GM21576 (cell line): ENCODE measurements at regions not wholly inside any gene's neighbourhood (a gene's known extent, or its start where the extent isn't known, plus 50 kb on each side); places are given as distances from the start of the nearest gene placed in this dataset.

Source experiments
- ATAC-seq: cut with Tn5 transposase; IDR thresholded peaks from one replicate; pipeline ENCODE4 v1.9.1; 2021; ENCODE audit warnings: mild to moderate bottlenecking, moderate library complexity; ENCODE audit not compliant: unreplicated experiment

DNA sequence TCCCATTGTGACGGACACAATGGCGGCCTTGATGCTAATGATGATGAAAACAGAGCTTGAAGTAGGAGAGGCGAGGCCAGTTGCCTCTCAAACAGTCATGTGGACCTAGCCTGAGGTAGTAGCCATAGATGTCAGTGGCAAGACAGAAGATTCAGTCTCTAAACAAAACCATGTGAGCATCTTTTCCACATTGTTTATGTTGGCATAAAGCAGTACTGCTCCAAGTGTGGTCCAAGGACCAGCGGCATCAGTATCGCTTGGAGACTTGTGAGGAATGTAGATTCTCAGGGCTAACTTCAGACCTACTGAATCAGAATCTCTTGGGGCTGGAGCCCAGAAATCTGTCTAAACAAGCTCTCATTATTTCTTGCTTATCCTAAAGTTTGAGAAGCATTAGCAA, 312.8 kb upstream of the JAG1 start:
- ATAC-seq = no peak

DNA sequence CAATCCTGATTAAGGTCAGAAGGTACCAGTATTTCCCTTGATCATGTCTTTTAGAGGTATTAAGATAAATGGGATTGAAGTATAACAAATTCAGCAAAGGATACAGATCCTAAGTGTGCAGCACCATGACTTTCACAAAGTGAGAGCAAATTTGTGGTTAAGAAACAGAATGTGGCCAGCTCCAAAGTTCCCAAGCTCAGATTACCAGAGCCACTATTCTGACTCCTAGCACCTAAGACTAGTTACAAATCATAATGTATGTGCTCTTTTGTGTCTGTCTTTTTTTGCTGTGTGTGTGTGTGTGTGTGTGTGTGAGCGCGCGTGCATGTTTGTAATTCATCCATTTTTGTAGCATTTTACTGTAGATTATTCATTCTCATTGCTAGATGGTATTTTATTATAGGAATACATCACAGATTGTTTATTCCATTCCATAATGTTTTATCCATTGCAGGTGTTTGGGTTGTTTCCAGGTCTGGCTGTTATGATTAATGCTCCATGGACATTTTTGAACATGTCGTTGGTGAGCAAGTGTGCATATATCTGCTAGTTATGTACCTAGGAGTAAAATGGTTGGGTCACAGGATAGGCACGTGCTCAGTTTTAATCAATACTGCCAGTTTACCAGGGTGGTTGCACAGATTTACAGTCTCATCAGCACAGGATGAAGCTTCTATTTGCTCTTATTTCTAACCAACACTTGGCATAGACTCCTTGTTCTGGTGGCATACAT, 314.0 kb upstream of the JAG1 start:
- no peak for ATAC-seq

DNA sequence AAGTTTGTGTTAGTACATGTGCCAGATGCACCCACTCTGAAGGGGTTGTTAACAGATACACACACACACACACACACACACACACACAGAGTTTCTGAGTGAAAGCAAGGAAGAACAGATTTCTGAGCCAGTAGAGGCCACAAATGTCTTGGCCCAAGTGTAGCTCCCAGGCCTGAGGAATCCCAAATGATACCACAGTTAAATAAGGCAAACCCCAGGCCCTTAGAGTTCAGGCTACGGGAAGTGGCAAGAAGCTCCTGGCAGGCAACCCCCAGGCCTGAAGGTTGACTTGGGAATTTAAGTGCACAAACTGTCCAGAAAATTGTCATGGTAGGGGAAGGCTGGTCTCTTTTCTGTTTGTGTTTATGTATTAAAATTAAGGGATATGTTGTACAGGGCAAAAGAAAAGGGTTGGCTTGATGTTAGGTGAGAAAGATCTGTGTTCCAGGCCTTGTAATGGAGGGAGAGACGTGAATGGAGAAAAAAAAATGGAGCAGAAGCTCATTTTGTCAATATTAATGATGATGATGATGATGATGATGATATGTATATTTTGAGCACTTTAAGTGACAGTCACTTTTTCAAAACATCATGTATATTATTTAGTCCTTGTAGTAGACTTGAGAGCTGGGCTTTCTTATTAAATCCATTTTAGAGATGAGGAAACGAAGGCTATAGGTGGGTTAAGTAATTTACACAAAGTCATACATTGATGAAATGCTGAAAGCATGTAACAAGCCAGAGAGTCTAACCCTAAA, 317.0 kb upstream of the JAG1 start:
- ATAC-seq = no peak

DNA sequence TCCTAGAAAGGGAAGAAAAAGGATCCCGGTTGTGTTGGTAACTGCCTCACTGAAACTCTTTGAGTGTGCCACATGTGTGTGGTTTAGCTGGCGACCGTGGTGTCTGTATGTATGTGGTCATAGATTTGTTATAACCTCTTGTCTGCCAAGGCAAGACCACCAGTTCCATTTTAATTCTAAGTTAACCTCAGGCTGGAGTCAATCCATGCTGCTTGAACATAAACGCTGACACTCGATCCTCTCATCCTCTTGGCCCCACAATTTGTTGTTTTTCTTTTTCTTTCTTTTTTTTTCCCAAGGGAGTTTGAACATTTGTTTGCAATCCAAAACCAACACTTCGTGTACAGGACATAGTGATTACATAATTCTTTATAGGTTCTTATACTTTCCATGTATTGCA, 318.9 kb upstream of the JAG1 start:
- no peak for ATAC-seq

GRCh38 chr20:10994991-10995700, 321.3 kb upstream of the JAG1 start:
- no peak for ATAC-seq

DNA sequence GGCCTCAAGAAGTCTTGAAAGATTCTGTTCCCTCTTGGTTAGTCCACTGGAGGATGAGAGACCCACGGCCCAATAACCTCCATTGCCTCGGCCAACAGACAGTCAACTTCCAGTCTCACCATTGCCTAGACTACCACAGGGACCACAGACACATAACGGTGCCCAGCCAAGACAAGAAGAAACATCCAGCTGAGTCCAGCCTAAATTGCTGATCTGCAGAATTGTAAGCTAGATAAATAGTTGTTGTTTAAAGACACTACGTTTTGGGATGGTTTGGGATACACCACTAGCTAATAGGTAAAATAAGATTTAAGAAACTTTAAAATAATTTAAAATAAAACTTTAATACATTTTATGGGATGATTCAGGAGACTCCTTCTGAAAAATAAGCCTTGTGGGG, 324.7 kb upstream of the JAG1 start:
- no peak for ATAC-seq

GRCh38 chr20:11000416-11000815, 326.6 kb upstream of the JAG1 start:
- ATAC-seq = no peak

DNA sequence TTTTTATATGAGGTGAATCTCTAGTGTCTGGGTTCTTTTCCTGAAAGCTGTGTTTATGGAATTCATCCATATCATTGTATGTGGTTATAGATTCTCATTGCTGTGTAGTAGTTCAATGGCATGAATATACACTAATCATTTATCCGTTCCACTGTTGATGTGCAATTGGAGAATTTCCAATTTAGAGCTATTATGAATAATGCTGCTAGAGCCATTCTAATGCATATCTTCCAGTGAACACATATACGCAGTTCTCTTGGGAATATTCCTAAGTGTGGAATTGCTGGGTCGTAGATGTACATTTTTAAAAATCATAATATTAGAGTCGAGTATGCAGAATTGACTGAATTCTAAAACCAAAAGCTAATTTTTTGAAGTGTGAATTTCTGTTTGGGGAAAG, 327.5 kb upstream of the JAG1 start:
- no peak for ATAC-seq

DNA sequence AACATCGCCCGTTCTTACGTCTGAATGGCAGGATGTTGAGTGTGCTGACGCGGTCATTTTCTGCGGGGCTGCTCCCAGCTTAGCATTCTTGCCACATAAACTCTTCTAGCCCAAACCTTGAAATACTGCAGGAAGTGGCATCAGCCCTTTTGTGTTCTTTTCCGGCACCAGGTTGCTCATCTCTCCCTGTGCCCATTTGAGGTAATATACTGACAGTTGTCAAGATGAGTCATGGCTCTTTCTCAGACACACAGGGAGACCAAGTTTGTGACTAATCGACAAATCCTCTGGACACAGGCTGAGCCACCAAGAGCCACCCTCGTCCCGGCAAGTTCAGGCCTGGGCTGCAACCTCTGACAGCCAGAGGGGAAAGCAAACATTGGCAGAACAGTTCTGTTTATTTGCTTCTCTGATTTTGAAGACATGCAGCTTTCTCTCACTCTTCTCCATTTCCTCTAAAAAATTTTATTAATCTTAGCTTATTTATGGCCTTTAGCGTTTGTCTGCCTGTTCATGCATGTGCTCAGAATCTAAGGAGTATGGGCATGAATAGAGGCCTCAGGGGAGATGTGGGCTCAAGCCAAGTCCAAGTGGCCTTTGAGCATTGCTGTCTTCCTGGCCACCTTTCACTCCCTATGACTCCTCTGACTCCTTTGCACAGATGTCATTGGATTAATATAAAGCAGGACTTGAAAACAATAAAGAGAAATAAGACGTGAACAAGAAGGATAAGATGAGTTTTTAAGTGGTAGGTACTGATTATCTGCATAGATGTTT, 328.2 kb upstream of the JAG1 start:
- ATAC-seq = no peak

DNA sequence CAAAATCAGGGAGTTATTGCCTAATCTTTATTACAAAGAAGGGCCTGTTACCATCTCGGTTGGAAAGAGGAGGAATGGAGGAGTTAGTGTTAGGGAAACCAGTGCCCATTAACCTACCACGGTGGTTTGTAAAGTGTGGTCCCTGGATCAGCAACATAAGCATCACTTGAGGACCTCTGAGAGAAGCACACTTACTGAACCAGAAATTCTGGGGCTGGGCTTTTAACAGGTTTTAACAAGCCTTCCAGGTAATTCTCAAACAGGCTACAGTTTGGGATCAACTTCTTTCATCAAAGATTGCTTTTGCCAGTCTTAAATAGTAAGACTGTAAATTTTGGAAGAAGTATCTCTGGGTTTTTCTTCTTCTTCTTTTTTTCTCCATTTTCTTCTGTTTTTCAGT, 329.5 kb upstream of the JAG1 start:
- ATAC-seq = no peak

DNA sequence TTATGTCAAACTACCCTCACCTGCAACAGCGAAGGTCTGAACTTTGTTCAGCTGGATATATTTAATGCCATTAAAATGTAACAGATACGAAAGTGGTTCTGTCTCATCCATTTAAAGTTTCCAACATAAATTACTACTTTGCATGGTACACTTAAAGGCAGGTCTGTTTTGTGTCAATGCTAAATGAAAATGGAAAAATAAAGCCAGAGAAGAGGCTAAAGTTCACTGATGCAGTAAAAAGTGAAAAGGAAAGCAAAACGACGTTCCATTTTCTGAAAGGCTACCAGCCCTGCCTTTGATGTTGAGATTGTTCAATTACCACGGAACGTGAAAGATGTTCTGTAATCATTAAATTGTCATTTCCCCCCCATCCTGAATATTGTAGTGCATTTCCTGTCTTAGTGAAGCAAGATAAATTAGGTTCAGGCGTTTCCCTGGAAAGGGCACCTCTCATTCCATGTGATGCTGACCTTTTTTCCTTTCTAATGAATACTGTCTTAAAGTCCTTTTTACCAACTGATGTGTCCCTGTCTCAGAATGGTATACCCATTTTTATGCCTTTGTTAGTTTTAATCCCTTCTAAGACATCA, 334.7 kb upstream of the JAG1 start:
- no peak for ATAC-seq

- no peak for ATAC-seq
Observed at GRCh38 chr20:11011653-11012052, 337.9 kb upstream of the JAG1 start.

GRCh38 chr20:11012975-11013374, 339.2 kb upstream of the JAG1 start:
- no peak for ATAC-seq

DNA sequence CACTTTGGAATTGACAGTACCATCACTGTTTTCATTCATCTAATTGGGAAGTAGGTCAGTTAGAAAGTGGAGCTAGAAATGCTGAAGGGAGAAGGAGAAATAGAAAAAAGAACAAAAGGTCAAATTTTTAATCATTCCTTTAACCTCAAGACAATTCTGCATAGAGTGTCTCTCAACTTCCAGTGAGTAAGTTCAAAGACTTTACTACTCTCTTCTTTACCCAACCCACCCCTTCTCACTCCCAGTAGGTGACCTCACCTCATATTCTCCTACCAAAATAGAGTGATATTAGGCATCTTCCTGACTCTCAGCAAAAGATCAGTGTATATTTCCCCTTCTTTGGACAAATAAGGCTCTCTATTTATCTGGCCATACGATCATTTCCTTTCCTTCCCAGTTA, 340.0 kb upstream of the JAG1 start:
- no peak for ATAC-seq

GRCh38 chr20:11015440-11015839, 341.6 kb upstream of the JAG1 start:
- ATAC-seq = no peak

GRCh38 chr20:11017446-11017845, 343.6 kb upstream of the JAG1 start:
- no peak for ATAC-seq

DNA sequence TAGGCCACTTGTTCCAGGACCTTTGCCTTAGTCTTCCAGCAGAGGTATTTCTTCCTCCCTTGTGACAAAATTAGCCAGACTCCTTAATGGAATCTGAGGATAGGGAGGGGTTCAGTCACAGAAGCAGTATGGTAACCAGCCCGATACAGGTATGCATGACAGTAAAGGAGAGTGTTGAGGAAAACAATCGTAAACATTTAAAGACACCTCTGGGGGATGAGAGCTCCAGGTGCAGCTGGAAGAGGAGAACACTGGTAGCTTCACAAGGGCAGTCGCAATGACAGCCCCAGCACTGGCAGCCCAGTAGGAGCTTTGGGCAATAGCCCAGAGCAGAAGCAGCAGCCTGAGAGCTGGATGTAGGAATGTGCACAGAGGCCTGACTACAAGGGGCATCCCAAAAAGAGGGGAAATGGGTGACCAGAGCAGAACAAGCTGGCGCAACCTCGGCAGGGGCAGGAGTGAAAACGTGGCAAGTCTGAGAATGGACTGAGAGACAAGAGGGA, 344.9 kb upstream of the JAG1 start:
- ATAC-seq = no peak

- no peak for ATAC-seq
Observed at GRCh38 chr20:11020712-11021111, 346.9 kb upstream of the JAG1 start.

DNA sequence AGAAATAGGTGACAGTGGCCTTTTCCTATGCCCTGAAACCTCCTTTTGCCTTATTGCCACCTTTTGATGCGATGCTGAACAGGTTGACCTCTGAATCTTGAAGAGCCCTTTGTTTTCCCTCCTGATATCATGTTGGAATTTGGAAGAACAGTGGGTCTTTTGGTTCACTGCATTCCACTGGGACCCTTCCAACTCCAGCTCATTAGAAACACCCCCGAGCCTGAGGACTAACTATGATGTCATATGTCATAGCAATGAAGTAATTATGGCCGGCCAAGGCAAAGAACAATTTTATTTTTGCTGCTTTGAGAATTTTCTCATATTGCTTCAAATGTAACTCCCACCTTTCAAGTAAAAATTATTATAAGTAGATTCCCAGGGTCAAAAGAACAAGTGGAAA, 353.4 kb upstream of the JAG1 start:
- no peak for ATAC-seq

GRCh38 chr20:11030351-11030750, 356.6 kb upstream of the JAG1 start:
- no peak for ATAC-seq

GRCh38 chr20:11031300-11031699, 357.5 kb upstream of the JAG1 start:
- ATAC-seq = no peak
